Stimulated activated memory B cell treated with anti-CD40 and anti-IgM and Interleukin-4, amounts not matched to agents 10 μg/mL and 1 μg/mL and 100 μg/mL, for 72 hours (primary cell): ENCODE measurements at regions not wholly inside any gene's neighbourhood (a gene's known extent, or its start where the extent isn't known, plus 50 kb on each side); places are given as distances from the start of the nearest gene placed in this dataset.
"Not testable (repeated sequence)": the region's sequence is repeated elsewhere in the genome, so short reads cannot be mapped to it uniquely, and the experiment has no call there.

Experiments
- ATAC-seq: fragments of 150-1000 bp; cut with Tn5 transposase; 2 replicates; pipeline ENCODE4 v1.10.0; 2021
- H3K27ac Mint-ChIP-seq: one replicate; pipeline ENCODE4 v1.8.0; 2022; ENCODE audit warnings: mild to moderate bottlenecking, mixed read lengths
- H3K27me3 Mint-ChIP-seq: one replicate; pipeline ENCODE4 v1.8.0; 2022; ENCODE audit warnings: mixed read lengths
- H3K36me3 Mint-ChIP-seq: one replicate; pipeline ENCODE4 v1.8.0; 2022; ENCODE audit warnings: mixed read lengths
- H3K4me1 Mint-ChIP-seq: one replicate; pipeline ENCODE4 v1.8.0; 2022; ENCODE audit warnings: mixed read lengths
- H3K4me3 Mint-ChIP-seq: one replicate; pipeline ENCODE4 v1.8.0; 2022; ENCODE audit warnings: mild to moderate bottlenecking, moderate library complexity, mixed read lengths
- H3K9me3 Mint-ChIP-seq: one replicate; pipeline ENCODE4 v1.8.0; 2022; ENCODE audit warnings: mixed read lengths

DNA sequence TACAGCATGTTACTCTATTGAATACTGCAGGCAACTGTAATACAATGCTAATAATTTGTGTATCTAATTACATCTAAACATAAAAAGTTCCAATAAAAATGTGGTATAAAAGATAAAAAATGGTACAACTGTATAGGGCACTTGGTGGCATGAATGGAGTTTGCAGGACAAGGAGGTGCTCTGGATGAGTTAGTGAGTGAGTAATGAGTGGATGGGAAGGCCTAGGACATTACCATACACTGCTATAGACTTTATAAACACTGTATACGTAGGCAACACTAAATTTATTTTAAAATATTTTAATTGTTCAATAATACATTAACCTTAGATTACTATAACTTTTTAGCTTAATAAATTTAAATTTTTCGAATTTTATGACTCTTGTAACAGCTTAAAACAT lies 579.6 kb upstream of the MAN1A1 start:
- no peaks in the 10 kb centered on the region for H3K27me3 Mint-ChIP-seq
- H3K4me3 Mint-ChIP-seq: no peak overlapping the region

DNA sequence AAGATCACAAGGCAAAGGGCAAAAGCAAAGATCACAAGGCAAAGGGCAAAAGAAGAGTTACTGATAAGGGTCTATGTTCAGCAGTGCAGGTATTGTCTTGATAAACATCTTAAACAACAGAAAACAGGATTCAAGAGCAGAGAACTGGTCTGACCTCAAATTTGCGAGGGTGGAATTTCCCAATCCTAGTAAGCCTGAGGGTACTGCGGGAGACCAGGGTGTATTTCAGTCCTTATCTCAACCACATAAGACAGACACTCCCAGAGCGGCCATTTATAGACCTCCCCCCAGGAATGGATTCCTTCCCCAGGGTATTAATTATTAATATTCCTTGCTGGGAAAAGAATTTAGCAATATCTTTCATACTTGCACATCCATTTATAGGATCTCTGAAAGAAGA lies 575.3 kb upstream of the MAN1A1 start:
- not testable (repeated sequence) for H3K4me3 Mint-ChIP-seq, H3K27ac Mint-ChIP-seq, ATAC-seq, H3K27me3 Mint-ChIP-seq, H3K4me1 Mint-ChIP-seq
- Mint-ChIP-seq H3K36me3 (peaks cover 17% of the 10 kb centered on the region), H3K9me3 (peaks cover 39% of the 10 kb centered on the region)

More for the DNA sequence above, 579.6 kb upstream of the MAN1A1 start:
- no peaks in the 10 kb centered on the region for H3K4me1 Mint-ChIP-seq
- no peak for ATAC-seq
- H3K27ac Mint-ChIP-seq: no peak overlapping the region
- H3K9me3 Mint-ChIP-seq: peaks cover 18% of the 10 kb centered on the region
- peaks cover 11% of the 10 kb centered on the region for H3K36me3 Mint-ChIP-seq

DNA sequence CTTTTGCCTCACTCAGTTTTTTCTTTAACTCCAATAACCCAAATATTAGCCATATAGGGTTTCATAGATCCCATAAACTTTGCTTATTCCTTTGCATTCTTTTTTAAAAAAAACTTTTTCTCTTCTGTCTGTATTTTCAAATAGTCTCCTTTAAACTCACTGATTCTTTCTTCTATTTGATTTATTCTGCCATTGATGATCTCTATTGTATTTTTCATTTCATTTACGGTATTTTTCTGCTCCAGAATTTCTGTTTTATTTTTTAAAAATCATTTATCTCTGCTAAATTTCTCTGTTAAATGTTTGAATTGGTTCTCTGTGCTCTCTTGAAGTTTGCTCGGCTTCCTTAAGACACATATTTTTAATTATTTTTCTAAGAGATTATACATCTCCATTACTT lies 573.3 kb upstream of the MAN1A1 start:
- H3K9me3 Mint-ChIP-seq: peaks cover 39% of the 10 kb centered on the region
- no peak overlapping the region for H3K27ac Mint-ChIP-seq
- no peaks in the 10 kb centered on the region for H3K4me1 Mint-ChIP-seq
- no peak for ATAC-seq
- no peak overlapping the region for H3K4me3 Mint-ChIP-seq
- H3K27me3 Mint-ChIP-seq: peaks cover 9% of the 10 kb centered on the region
- peaks cover 17% of the 10 kb centered on the region for H3K36me3 Mint-ChIP-seq

DNA sequence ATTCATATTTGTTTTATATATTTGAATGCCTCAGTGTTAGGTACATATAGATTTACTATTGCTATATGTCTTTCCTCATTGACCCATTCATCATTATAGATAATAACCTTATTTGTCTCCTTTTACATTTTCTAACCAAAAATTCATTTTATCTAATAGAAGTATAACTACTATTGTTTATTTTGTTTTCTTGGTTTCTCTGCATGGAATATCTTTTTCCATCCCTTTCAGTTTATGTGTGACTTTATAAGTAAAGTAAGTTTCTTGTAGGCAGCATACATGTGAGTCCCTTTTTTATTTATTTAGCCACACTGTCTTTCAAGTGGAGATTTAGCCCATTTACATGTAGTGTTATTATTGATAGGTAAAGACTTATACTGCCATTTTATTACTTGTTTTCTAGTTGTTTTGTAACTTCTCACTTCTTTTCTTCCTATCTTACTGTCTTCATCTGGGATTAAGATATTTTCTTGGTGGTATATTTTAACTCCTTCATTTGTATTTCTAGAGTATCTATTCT lies 572.0 kb upstream of the MAN1A1 start:
- H3K4me3 Mint-ChIP-seq: no peak overlapping the region
- ATAC-seq: no peak
- no peak overlapping the region for H3K27ac Mint-ChIP-seq
- peaks cover 17% of the 10 kb centered on the region for H3K36me3 Mint-ChIP-seq
- peaks cover 9% of the 10 kb centered on the region for H3K27me3 Mint-ChIP-seq
- no peaks in the 10 kb centered on the region for H3K4me1 Mint-ChIP-seq
- H3K9me3 Mint-ChIP-seq: peaks cover 38% of the 10 kb centered on the region

DNA sequence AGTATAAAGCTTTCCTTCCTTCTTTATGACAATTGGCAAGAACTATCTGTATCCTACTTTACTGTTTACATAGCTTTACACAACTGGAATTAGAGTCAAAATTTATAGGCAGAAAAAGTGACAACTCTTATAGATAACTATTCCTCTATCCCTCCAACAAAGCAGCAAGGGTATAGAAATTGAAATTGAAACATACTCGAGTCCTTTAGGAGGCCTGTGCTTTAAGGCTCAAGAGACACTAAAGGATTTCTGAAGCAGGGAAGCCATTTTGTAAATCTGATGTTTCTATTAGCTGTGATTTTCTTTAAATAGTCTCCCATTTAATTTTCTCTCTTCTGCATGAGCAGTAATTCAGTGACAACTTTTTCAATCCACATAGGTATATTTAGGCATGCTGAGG lies 567.6 kb upstream of the MAN1A1 start:
- peaks cover 9% of the 10 kb centered on the region for H3K27me3 Mint-ChIP-seq
- H3K27ac Mint-ChIP-seq: no peak overlapping the region
- peaks cover 16% of the 10 kb centered on the region for H3K9me3 Mint-ChIP-seq
- H3K4me3 Mint-ChIP-seq: no peak overlapping the region
- H3K36me3 Mint-ChIP-seq: peaks cover 5% of the 10 kb centered on the region
- H3K4me1 Mint-ChIP-seq: no peaks in the 10 kb centered on the region
- no peak for ATAC-seq

DNA sequence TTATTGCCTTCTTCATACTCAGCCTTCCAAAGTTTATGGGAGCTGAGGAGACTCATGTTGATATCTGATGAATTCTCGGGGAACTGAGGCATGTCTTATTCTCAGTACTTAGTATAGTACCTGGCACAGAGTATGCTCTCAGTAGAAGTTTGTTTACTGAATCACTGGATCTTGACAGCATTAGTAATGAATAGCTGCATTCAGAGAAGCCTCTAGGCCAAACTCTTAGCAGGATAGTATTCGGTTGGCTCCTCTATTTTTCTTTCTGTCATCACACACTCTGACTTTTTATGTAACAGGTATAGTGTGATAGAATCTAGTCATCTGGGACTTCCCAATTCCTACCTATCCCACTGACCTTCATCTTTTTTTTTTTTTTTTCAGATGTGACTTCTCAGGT lies 566.4 kb upstream of the MAN1A1 start:
- Mint-ChIP-seq H3K4me3 (no peak overlapping the region), H3K9me3 (peaks cover 10% of the 10 kb centered on the region), H3K27me3 (peaks cover 9% of the 10 kb centered on the region), H3K27ac (no peak overlapping the region), H3K36me3 (no peaks in the 10 kb centered on the region), H3K4me1 (no peaks in the 10 kb centered on the region)
- no peak for ATAC-seq

DNA sequence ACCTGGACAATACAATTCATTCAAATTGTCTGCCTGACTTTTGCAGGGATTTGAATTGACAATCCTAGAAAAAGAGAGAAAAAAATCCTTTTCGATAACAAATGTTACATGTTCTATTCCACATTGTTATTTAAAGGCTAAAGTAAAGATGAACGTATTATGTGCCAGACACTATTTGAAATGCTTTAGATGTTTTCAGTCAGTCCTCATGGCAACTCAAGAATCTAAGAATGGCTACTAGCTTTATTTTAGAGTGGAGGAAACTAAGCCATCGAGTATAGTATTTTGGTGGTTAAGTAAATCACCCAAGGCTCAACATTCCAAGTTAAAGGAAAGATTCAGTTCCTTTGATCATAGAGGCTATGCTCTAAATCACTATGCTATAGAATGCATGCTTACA lies 558.6 kb upstream of the MAN1A1 start:
- no peak overlapping the region for H3K27ac Mint-ChIP-seq
- H3K36me3 Mint-ChIP-seq: no peaks in the 10 kb centered on the region
- H3K9me3 Mint-ChIP-seq: peaks cover 3% of the 10 kb centered on the region
- no peak for ATAC-seq
- no peak overlapping the region for H3K4me3 Mint-ChIP-seq
- no peaks in the 10 kb centered on the region for H3K27me3 Mint-ChIP-seq
- no peaks in the 10 kb centered on the region for H3K4me1 Mint-ChIP-seq

DNA sequence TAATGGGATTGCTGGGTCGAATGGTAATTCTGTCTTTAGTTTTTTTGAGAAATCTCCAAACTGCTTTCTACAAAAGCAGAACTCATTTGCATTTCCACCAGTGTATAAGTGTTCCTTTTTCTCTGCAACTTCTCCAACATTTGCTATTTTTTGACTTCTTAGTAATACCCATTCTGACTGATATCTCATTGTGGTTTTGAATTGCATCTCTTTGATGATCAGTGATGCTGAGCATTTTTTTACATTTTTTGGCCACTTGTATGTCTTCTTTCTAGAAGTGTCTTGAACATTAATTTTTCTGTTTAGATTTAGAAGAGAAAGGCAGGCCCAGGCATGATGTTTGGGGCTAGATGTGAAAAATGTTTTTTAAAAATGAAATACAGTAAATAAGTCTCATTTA lies 553.1 kb upstream of the MAN1A1 start:
- Mint-ChIP-seq H3K27ac (no peak overlapping the region), H3K36me3 (no peaks in the 10 kb centered on the region), H3K4me3 (no peak overlapping the region), H3K27me3 (no peaks in the 10 kb centered on the region), H3K4me1 (peaks cover 13% of the 10 kb centered on the region), H3K9me3 (no peaks in the 10 kb centered on the region)
- peak; percentile 65 for ATAC-seq

DNA sequence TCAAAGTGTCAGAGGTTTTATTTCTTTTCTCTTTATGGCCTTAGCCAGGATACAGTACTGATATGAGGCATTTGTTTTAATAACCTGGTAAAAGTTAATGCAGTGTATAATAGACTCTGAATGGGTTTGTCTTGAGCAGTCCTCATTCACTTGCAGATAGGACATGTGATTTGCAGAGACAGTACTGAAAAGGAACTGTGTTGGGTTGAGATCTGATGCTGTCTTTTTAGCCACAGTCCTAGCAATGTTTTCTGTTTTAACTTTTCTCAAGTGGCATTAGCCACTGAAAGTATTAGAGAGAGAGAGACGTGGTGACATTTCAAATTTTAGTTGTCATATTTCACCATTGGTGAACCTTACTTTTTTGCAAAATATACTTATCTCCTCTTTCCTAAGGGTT lies 547.2 kb upstream of the MAN1A1 start:
- ATAC-seq: no peak
- Mint-ChIP-seq H3K27ac (no peak overlapping the region), H3K27me3 (no peaks in the 10 kb centered on the region)

DNA sequence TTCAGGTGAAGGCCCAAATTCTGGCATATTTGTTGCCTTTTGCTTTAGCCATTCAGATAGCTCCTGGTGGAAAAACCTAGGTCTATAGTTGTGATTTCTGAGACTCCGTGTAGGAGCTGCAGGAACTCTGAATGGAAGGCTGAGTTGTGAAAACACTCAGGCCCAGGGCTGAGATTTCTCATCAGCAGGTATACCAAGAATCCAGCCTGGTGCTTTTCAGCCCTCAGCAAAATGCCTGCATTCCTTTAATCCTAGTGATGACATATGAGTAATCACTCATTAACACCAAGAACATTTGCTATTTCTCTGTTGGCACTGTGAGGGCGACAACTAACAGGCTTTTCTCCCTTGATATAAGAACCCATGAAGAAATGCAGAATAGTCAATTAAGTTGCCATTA lies 546.1 kb upstream of the MAN1A1 start:
- no peak for ATAC-seq
- no peaks in the 10 kb centered on the region for H3K9me3 Mint-ChIP-seq
- H3K27me3 Mint-ChIP-seq: no peaks in the 10 kb centered on the region
- H3K4me3 Mint-ChIP-seq: no peak overlapping the region
- H3K4me1 Mint-ChIP-seq: peaks cover 13% of the 10 kb centered on the region
- H3K27ac Mint-ChIP-seq: no peak overlapping the region
- H3K36me3 Mint-ChIP-seq: no peaks in the 10 kb centered on the region

More for the DNA sequence above, 547.2 kb upstream of the MAN1A1 start:
- Mint-ChIP-seq H3K9me3 (no peaks in the 10 kb centered on the region), H3K36me3 (no peaks in the 10 kb centered on the region), H3K4me1 (peaks cover 13% of the 10 kb centered on the region), H3K4me3 (no peak overlapping the region)

DNA sequence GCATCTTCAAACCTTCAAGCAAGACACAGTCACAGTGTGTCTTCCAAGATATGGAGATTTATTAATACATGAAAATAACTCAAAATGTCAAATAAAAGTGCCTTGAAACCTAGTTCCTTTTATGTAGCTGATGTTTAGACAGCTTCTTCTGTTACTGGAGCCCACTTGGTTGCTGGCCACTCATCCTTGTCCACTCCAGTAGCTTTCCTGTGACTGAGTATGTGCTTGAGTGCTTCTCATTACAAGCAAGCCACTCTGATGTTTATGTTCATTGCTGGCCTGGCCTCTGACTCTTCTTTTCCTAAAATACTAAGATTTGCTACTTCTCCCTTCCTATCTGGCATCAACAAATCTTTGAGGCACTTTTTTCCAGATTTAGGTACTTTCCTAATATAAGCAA lies 545.2 kb upstream of the MAN1A1 start:
- H3K4me1 Mint-ChIP-seq: peaks cover 13% of the 10 kb centered on the region
- H3K36me3 Mint-ChIP-seq: no peaks in the 10 kb centered on the region
- H3K4me3 Mint-ChIP-seq: no peak overlapping the region
- H3K27me3 Mint-ChIP-seq: no peaks in the 10 kb centered on the region
- ATAC-seq: no peak
- no peak overlapping the region for H3K27ac Mint-ChIP-seq
- H3K9me3 Mint-ChIP-seq: no peaks in the 10 kb centered on the region

DNA sequence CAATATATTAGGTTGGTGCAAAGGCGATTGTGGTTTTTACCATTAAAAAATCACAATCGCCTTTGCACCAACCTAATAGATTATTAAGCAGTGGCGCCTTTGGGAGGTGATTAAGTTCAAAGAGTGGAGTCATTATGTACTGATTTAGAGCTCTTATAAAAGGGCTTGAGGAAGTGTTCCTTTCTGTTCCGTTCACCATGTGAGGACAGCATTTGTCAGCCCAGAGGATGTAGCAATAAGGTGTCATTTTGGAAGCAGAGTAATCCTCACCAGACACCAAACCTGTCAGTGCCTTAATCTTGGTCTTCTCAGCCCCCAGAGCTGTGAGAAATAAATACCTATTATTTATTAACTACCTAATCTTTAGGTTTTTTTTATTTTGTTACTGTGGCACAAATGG lies 542.1 kb upstream of the MAN1A1 start:
- Mint-ChIP-seq H3K27ac (no peak overlapping the region), H3K36me3 (no peaks in the 10 kb centered on the region), H3K4me1 (peaks cover 6% of the 10 kb centered on the region), H3K9me3 (no peaks in the 10 kb centered on the region), H3K27me3 (no peaks in the 10 kb centered on the region), H3K4me3 (no peak overlapping the region)
- no peak for ATAC-seq

DNA sequence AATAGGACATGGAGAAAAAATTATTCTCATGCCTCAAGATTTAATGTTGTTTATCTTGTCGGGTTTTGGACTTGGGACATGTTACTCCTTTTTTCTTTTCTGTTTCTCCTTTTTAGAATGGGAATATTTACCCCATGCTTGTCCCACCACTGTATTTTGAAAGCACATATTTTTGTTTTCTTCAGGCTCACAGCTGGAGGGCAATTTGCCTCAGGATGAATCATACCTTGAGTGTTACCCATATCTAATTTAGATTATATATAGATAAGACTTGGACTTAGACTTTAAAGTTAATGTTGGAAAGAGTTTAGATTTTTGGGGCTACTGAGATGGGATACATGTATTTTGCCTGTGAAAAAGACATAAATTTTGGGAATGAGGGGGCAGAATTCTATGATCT lies 541.6 kb upstream of the MAN1A1 start:
- Mint-ChIP-seq H3K4me1 (peaks cover 6% of the 10 kb centered on the region), H3K27ac (no peak overlapping the region), H3K4me3 (no peak overlapping the region), H3K36me3 (no peaks in the 10 kb centered on the region), H3K9me3 (no peaks in the 10 kb centered on the region), H3K27me3 (no peaks in the 10 kb centered on the region)
- ATAC-seq: no peak

DNA sequence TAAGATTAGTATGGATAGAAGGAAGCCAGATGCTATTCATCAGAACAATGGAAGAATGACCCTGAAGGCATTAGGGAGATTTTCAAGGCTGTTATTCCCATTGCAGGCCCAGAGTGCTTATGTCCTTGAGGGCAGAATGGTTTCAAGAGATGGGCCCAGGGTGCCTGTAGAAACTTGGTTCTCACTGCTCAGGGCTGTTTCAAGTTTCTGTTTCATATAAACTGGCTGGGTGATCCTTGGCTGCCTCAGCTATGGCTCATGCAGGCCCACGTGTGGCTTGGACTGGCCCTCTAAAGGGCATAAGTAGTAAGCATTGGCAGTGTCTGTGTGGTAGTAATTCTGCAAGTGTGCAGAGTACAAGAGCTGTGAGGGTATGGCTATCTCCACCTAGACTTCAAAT lies 540.9 kb upstream of the MAN1A1 start:
- ATAC-seq: peak; percentile 21
- H3K27ac Mint-ChIP-seq: no peak overlapping the region
- no peaks in the 10 kb centered on the region for H3K36me3 Mint-ChIP-seq
- H3K4me3 Mint-ChIP-seq: no peak overlapping the region
- no peaks in the 10 kb centered on the region for H3K27me3 Mint-ChIP-seq
- H3K9me3 Mint-ChIP-seq: no peaks in the 10 kb centered on the region
- H3K4me1 Mint-ChIP-seq: peaks cover 6% of the 10 kb centered on the region

DNA sequence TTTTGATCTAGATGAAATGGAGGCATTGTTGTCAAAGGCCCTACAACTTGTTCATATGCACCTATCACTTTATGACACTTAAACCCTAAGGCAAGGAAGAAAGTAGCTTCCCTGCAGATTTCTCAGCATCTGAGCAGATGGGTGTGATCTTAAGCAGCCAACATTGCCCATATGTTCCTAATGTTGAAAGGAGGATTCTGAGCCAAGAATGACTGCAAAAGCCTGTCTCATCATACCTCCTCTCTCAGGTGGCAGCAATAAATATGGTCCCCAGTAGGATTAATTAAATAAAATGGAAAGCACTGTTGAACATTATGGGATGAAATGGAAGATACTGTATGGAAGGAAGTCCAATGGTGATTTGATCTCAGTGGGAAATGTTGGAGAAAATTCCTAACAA lies 538.1 kb upstream of the MAN1A1 start:
- Mint-ChIP-seq H3K4me1 (no peaks in the 10 kb centered on the region), H3K27ac (no peak overlapping the region), H3K36me3 (no peaks in the 10 kb centered on the region), H3K9me3 (peaks cover 4% of the 10 kb centered on the region), H3K27me3 (no peaks in the 10 kb centered on the region), H3K4me3 (no peak overlapping the region)
- ATAC-seq: no peak

DNA sequence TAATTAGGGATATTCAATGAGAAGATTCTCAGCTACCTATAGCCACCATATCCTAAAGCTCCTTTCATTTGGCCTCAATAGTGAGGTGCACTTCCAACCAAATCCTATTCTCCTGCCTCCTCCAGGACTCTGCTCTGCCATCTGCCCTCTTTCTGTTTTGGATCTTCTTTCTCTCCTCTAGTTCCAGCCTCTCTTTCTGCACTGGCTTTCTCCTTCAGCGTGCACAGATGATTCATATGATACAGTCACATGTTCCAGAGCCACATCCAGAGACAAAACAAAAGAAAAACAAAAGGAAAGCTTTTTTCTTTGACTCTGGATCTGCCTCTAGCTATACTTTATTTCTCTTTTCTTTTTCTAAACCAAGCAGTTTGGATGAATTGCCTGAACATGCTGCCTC lies 531.9 kb upstream of the MAN1A1 start:
- H3K27ac Mint-ChIP-seq: no peak overlapping the region
- no peak overlapping the region for H3K4me3 Mint-ChIP-seq
- no peaks in the 10 kb centered on the region for H3K4me1 Mint-ChIP-seq
- H3K9me3 Mint-ChIP-seq: peaks cover 4% of the 10 kb centered on the region
- H3K36me3 Mint-ChIP-seq: no peaks in the 10 kb centered on the region
- H3K27me3 Mint-ChIP-seq: no peaks in the 10 kb centered on the region
- no peak for ATAC-seq

DNA sequence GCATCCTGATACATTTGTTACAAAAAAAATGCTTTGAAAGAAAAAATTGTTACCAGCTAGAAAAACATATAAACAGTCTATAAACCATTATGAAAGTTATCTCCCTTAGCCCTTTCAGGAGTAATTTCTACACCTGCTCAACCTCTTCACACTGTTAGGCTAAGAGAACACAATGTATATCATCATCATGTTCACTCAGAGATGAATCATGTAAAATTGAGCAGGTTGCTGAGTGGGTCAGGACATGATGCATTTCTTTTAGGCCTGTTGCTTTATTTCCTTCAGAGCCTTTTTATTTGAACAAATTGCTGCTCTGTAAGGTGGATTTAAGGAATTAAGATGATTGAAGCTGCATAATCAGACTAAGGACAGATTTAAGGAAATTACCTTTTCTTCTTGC lies 531.3 kb upstream of the MAN1A1 start:
- Mint-ChIP-seq H3K27me3 (no peaks in the 10 kb centered on the region), H3K4me3 (no peak overlapping the region), H3K4me1 (no peaks in the 10 kb centered on the region), H3K27ac (no peak overlapping the region), H3K9me3 (peaks cover 4% of the 10 kb centered on the region), H3K36me3 (no peaks in the 10 kb centered on the region)
- no peak for ATAC-seq
